ENCODE measurements at regions not wholly inside any gene's neighbourhood (a gene's known extent, or its start where the extent isn't known, plus 50 kb on each side); places are given as distances from the start of the nearest gene placed in this dataset.

DNA sequence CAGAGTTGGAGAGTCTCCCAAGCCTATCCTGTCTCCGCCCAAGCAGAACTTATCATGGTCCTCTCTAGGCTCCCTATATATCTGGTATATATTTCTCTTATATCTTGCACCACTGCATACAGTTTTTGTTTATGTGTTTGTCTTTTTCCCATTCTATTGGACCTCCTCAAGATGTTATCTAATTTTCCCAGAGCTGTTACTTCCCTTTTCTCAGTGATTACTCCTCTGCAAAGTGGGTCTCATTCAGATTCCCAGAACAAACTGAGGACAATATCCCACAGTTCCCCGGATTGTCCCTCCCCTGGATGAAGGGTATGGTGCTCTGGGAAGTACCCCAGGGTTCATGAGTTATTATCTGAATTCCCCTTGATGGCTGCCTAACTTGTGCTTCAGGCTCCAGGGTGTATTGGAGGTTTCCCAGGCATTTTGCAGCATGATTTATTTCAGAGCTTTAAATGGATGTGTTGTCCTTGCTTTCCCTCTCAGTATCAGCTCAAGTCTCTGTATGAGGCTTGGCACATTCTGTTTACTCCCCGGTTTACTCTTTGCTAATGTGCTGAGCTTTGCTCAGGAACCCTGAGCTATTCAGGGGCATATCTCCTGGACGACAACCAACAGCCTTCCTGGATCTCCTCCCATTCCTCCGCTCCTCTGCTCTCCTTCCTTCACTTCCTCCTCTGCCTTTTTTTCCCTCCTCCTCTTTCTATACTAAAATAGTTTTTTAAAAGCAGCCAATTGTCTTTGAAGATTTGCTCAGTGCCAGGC lies 329.3 kb downstream of the SPRY2 start:
- Mint-ChIP-seq H3K9me3 (peaks cover 5% of the 10 kb centered on the region), H3K4me3 (no peak overlapping the region), H3K4me1 (peaks cover 13% of the 10 kb centered on the region), H3K36me3 (ENCODE audit: low read depth) (no peaks in the 10 kb centered on the region), H3K27ac (ENCODE audit: unreplicated experiment) (no peak overlapping the region), H3K27me3 (ENCODE audit: low read depth) (no peaks in the 10 kb centered on the region)
- TF ChIP-seq, protein P1, sequence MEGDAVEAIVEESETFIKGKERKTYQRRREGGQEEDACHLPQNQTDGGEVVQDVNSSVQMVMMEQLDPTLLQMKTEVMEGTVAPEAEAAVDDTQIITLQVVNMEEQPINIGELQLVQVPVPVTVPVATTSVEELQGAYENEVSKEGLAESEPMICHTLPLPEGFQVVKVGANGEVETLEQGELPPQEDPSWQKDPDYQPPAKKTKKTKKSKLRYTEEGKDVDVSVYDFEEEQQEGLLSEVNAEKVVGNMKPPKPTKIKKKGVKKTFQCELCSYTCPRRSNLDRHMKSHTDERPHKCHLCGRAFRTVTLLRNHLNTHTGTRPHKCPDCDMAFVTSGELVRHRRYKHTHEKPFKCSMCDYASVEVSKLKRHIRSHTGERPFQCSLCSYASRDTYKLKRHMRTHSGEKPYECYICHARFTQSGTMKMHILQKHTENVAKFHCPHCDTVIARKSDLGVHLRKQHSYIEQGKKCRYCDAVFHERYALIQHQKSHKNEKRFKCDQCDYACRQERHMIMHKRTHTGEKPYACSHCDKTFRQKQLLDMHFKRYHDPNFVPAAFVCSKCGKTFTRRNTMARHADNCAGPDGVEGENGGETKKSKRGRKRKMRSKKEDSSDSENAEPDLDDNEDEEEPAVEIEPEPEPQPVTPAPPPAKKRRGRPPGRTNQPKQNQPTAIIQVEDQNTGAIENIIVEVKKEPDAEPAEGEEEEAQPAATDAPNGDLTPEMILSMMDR (conservative IDR thresholded peaks at IDR 0.05) = no peak
- DNase-seq (ENCODE audit: low read depth, low spot score) = no peak

- Mint-ChIP-seq H3K27me3 (ENCODE audit: low read depth) (no peaks in the 10 kb centered on the region), H3K36me3 (ENCODE audit: low read depth) (no peaks in the 10 kb centered on the region), H3K27ac (ENCODE audit: unreplicated experiment) (no peak overlapping the region)
These were observed 330.1 kb downstream of the SPRY2 start for GRCh38 chr13:80010846-80011245.

GRCh38 chr13:80010286-80010831 lies 330.6 kb downstream of the SPRY2 start:
- DNase-seq (ENCODE audit: low read depth, low spot score) = no peak
- Mint-ChIP-seq H3K27me3 (ENCODE audit: low read depth) (no peaks in the 10 kb centered on the region), H3K9me3 (peaks cover 5% of the 10 kb centered on the region), H3K36me3 (ENCODE audit: low read depth) (no peaks in the 10 kb centered on the region), H3K4me3 (no peak overlapping the region), H3K27ac (ENCODE audit: unreplicated experiment) (no peak overlapping the region), H3K4me1 (peaks cover 13% of the 10 kb centered on the region)
- TF ChIP-seq, protein P1 (conservative IDR thresholded peaks at IDR 0.05) = no peak

More at GRCh38 chr13:80010846-80011245, 330.1 kb downstream of the SPRY2 start:
- Mint-ChIP-seq H3K4me3 (no peak overlapping the region), H3K9me3 (peaks cover 5% of the 10 kb centered on the region), H3K4me1 (peaks cover 13% of the 10 kb centered on the region)
- DNase-seq (ENCODE audit: low read depth, low spot score) = no peak
- TF ChIP-seq, protein P1 (conservative IDR thresholded peaks at IDR 0.05) = no peak

GRCh38 chr13:80009760-80010159 lies 331.2 kb downstream of the SPRY2 start:
- Mint-ChIP-seq H3K9me3 (peaks cover 8% of the 10 kb centered on the region), H3K27ac (ENCODE audit: unreplicated experiment) (no peak overlapping the region), H3K36me3 (ENCODE audit: low read depth) (peaks cover 3% of the 10 kb centered on the region), H3K27me3 (ENCODE audit: low read depth) (no peaks in the 10 kb centered on the region), H3K4me3 (no peak overlapping the region), H3K4me1 (peaks cover 13% of the 10 kb centered on the region)
- TF ChIP-seq, protein P1 (conservative IDR thresholded peaks at IDR 0.05) = no peak
- DNase-seq (ENCODE audit: low read depth, low spot score) = no peak

GRCh38 chr13:80006940-80007339 lies 334.0 kb downstream of the SPRY2 start:
- H3K27me3 Mint-ChIP-seq (ENCODE audit: low read depth) = no peaks in the 10 kb centered on the region
- DNase-seq (ENCODE audit: low read depth, low spot score) = no peak
- no peak overlapping the region for H3K27ac Mint-ChIP-seq (ENCODE audit: unreplicated experiment)
- peaks cover 14% of the 10 kb centered on the region for H3K4me1 Mint-ChIP-seq
- peaks cover 3% of the 10 kb centered on the region for H3K9me3 Mint-ChIP-seq
- TF ChIP-seq, protein P1 (conservative IDR thresholded peaks at IDR 0.05) = no peak
- H3K36me3 Mint-ChIP-seq (ENCODE audit: low read depth) = peaks cover 3% of the 10 kb centered on the region
- no peak overlapping the region for H3K4me3 Mint-ChIP-seq

Measured in neural crest cell (in vitro differentiated cells).